Keratinocyte (primary cell): ENCODE measurements at regions not wholly inside any gene's neighbourhood (a gene's known extent, or its start where the extent isn't known, plus 50 kb on each side); places are given as distances from the start of the nearest gene placed in this dataset.

Experiments
- EZH2 ChIP-seq: IDR thresholded peaks from one replicate; pipeline ENCODE4 v1.6.1; 2012; ENCODE audit warnings: inconsistent platforms, mild to moderate bottlenecking, low read length, moderate library complexity
- TF ChIP-seq, protein P1 (sequence below), 3 experiments: IDR thresholded peaks in 1 of 3; conservative IDR thresholded peaks in 1 of 3; optimal IDR thresholded peaks in 1 of 3; 2 replicates in 2 of 3; 3 replicates in 1 of 3; pipeline versions ENCODE3 to v1.5.1; 2011; ENCODE audit warnings: low read length in 3 of 3, mild to moderate bottlenecking in 3 of 3, moderate library complexity in 2 of 3, control low read depth in 1 of 3, inconsistent platforms in 1 of 3; ENCODE audit not compliant: insufficient read depth in 2 of 3; ENCODE audit errors: extremely low read depth in 1 of 3

DNA sequence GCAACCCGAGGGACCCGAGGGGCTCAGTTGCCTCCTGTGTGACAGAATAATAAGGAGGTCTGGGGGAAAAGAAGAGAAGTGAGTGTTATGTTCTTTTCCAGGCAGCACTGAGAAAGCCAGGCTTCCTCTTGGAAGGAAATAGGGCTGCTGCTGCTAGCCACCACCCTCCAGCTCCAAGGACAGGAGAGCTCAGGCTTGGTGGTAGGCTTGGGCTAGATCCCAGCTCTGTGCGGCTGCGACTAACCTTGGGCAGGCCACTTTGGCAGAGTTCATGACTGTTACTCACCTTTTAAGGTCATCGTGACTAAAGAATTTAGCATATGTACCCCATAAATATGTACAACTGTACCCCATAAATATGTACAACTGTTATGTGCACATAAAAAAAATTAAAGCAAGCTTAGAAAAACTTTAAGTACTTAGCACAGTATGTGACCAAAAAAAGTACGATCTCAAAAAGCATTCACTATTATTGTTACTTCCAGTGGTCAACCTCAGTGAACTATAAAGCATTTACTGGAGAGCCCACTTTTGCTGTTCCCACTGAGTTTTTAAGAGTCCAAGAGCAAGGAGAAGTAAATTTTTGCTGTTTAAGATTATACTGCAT is 124.7 kb upstream of the POU2AF2 start:
- TF ChIP-seq, protein P1, sequence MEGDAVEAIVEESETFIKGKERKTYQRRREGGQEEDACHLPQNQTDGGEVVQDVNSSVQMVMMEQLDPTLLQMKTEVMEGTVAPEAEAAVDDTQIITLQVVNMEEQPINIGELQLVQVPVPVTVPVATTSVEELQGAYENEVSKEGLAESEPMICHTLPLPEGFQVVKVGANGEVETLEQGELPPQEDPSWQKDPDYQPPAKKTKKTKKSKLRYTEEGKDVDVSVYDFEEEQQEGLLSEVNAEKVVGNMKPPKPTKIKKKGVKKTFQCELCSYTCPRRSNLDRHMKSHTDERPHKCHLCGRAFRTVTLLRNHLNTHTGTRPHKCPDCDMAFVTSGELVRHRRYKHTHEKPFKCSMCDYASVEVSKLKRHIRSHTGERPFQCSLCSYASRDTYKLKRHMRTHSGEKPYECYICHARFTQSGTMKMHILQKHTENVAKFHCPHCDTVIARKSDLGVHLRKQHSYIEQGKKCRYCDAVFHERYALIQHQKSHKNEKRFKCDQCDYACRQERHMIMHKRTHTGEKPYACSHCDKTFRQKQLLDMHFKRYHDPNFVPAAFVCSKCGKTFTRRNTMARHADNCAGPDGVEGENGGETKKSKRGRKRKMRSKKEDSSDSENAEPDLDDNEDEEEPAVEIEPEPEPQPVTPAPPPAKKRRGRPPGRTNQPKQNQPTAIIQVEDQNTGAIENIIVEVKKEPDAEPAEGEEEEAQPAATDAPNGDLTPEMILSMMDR (optimal IDR thresholded peaks at IDR 0.05 in 1 of 3, IDR thresholded peaks at IDR 0.05 in 1 of 3, conservative IDR thresholded peaks at IDR 0.05 in 1 of 3; ENCODE audit: extremely low read depth in 1 of 3, insufficient read depth in 2 of 3, low read length in 3 of 3), result no peak
- no peak for TF ChIP-seq EZH2
